HEK293 (cell line): ENCODE measurements at regions not wholly inside any gene's neighbourhood (a gene's known extent, or its start where the extent isn't known, plus 50 kb on each side); places are given as distances from the start of the nearest gene placed in this dataset.

Experiments
- YY1 ChIP-seq: fragments of 450-650 bp; formaldehyde crosslinking; IDR thresholded peaks from 2 replicates; pipeline ENCODE4 v1.5.1; 2018; ENCODE audit warnings: missing biosample characterization, missing genetic modification characterization
- ZNF169 ChIP-seq: fragments of 450-650 bp; formaldehyde crosslinking; IDR thresholded peaks from 2 replicates; pipeline ENCODE4 v1.5.1; 2016; ENCODE audit warnings: missing biosample characterization, missing genetic modification characterization
- TF ChIP-seq, protein P1 (sequence below): fragments of 450-650 bp; formaldehyde crosslinking; IDR thresholded peaks from 2 replicates; pipeline ENCODE4 v1.5.1; 2016; ENCODE audit warnings: missing biosample characterization, missing genetic modification characterization

DNA sequence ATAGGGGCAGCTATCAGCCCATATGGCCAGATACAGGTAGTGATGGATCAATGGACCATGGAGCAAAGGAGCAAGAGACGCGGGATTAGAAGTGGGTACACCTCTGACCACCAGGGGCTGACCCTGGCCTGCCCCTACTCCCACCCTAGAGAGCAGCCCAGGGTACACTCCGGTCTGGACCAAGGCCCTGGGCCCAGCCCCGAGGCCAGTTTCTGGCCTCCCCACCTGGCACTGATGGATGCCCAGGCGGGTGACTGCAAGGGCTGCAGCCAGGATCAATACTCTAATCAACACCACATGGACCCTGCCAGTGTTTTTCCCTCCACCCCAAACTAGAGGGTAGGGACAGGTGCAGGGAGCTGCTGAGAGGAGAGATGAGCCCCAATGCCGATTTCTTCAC is 74.1 kb upstream of the NECTIN1 start:
- TF ChIP-seq ZNF169 (tag by site-specific recombination) (no peak), YY1 (no peak)
- TF ChIP-seq, protein P1, sequence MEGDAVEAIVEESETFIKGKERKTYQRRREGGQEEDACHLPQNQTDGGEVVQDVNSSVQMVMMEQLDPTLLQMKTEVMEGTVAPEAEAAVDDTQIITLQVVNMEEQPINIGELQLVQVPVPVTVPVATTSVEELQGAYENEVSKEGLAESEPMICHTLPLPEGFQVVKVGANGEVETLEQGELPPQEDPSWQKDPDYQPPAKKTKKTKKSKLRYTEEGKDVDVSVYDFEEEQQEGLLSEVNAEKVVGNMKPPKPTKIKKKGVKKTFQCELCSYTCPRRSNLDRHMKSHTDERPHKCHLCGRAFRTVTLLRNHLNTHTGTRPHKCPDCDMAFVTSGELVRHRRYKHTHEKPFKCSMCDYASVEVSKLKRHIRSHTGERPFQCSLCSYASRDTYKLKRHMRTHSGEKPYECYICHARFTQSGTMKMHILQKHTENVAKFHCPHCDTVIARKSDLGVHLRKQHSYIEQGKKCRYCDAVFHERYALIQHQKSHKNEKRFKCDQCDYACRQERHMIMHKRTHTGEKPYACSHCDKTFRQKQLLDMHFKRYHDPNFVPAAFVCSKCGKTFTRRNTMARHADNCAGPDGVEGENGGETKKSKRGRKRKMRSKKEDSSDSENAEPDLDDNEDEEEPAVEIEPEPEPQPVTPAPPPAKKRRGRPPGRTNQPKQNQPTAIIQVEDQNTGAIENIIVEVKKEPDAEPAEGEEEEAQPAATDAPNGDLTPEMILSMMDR (tag by site-specific recombination), result no peak
